NCI-H1694 (cell line): ENCODE measurements at regions not wholly inside any gene's neighbourhood (a gene's known extent, or its start where the extent isn't known, plus 50 kb on each side); places are given as distances from the start of the nearest gene placed in this dataset.
"Not testable (repeated sequence)": the region's sequence is repeated elsewhere in the genome, so short reads cannot be mapped to it uniquely, and the experiment has no call there.

Experiments
- DNase-seq: peaks from one replicate; lab custom pipeline; 2025; lab: John Stamatoyannopoulos, UW

- no peak for DNase-seq
Observed at GRCh38 chr5:40221796-40222195, 457.9 kb upstream of the PTGER4 start.

DNA sequence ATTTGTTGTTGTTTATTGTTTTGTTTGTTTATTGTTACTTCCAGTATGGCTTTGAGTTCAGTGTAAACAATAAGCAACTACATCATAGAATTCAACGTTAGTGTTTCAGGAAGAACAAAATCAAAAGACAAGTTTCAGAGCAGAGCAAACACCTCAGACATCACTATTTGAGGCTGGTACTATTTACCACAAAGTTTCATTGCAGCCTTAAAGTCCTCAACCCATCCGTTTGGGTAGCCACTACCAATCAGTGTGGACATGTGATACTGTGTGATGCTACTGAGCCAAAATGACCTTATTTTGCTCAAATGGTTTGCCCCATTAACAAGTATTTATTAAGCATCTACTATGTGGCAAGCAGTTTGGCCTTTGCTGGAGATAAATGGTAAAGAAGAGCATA, 458.5 kb upstream of the PTGER4 start:
- no peak for DNase-seq

DNA sequence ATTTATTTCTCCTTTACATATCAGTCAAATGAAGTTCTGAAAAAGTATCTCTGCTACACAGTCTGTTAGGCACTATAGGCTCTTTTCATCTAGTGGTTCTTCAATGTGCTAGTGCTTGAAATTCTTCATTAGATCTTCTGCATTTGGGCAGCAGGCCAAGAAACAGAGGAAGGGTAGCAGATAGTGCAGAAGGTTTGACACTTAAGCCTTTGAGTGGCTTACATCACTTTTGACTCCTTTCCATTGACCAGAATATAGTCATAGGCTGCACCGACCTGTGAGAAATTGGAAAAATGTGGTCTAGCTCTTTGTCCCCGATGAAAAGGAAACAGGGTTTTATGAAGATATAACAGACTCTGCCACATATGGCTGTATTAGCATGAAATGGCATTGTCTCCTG, 459.5 kb upstream of the PTGER4 start:
- no peak for DNase-seq

- no peak for DNase-seq
Observed at GRCh38 chr5:40217553-40217952, 462.2 kb upstream of the PTGER4 start.

DNA sequence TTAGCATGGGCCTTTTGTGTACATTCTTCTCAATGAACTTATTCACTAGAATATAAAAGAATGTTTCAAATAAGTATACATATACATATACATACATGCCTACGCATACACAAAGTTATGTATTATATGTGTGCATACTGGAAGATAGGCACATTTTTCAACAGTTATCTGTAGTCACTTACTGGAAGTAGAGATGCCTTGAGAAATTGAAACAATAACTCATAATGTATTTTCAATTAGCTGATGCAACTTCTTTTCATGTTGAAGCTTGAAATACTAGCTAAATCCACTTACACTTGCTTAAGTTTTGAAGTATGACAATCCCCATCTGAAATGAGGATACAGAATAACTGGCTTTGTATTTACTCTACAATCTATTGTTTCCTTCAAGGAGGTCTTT, 469.0 kb upstream of the PTGER4 start:
- no peak for DNase-seq

DNA sequence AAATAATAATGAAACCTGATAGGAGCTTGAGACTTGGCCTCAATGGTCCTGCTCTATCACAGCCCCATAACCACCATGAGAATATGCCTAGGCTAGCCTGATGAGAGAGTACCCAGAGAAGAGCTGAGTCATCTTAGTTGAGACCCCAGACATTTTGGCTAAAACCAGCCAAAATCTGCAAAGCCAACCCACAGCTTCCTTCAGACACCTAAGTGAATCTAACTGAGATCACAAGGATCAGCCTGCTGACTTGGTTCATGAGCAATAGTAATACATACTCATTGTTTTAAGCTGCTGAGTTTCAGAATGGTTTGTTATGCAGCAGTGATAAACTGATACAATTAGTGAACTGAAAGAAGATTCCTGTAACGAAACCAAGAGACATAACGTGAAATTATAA, 473.7 kb upstream of the PTGER4 start:
- DNase-seq: no peak

DNA sequence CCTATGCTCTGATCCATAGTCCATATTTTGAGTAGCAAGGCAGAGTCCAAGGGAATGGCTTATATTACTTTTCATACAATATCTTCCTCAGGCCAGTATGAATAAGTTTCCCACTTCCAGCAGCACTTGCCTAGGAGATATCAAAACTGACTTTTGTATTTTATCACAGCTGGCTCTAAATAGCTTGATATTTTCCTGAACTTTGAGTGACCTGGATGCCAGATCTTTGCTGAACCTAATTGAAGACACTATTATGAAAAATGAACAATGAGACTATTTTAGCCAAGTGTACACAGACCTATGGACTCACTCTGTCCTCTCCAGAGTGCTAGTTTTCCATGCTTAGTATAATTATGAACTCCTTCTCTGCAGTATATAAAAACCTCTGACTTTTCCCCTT, 475.6 kb upstream of the PTGER4 start:
- no peak for DNase-seq

DNA sequence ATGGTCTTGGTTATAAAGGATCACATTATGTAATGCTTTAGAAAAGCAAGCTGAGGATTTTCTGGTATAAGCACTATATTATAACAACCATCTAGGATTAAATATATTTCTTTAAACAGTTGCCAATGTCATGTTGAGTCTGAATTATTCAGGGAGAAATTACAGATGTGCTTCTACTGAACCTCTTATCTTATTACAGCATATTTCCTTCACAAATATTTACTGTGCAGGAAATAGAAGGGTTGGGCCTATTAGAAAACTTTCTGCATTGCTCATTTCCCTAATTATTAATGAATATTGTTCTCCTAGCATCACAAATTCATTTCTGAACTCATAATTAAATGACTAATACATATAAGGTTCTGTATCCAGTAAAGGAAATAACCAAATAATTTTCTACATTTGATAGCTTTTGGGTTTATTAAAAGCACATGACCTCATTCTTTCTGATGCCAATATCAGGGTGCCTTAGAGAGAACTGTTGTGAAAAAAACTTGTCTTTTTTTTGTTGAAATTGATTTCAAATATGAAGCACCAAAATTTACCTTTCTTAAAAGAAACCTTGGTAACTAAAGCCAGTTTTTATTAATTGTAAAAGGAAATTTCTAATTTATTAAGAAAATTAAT, 476.8 kb upstream of the PTGER4 start:
- no peak for DNase-seq

DNA sequence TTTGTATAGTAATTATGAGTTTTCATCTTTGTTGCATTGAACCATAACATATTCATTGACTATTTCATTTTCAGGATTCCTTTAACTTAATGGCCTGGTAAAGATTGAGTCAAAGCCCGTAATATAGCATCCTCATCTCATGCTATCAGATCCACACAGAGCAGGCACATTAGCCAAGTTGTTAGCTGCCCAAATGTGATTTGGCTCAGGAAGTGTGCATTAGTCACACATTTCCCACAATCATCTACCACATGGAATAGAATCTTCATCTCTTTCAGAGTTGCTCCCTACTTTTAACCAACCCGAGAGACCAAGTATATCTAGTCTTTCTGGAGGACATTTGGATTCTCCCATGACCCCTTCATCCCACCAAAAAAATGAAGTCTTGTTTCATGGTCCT, 481.0 kb upstream of the PTGER4 start:
- no peak for DNase-seq

DNA sequence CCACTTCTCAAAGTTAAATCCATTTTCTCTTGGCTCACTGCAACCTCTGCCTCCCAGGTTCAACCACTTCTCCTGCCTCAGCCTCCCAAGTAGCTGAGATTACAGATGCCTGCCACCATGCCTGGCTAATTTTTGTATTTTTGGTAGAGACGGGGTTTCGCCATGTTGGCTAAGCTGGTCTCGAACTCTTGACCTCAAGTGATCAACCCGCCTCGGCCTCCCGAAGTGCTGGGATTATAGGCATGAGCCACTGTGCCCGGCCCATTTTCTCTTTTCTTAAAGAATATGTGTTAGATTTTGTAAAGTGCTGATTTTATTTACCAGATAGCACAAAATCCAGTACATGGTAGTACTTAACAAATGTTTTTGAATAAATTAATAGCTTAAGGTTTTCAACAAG, 484.1 kb upstream of the PTGER4 start:
- not testable (repeated sequence) for DNase-seq

- DNase-seq: no peak
Observed at GRCh38 chr5:40191150-40191549, 488.6 kb upstream of the PTGER4 start.

GRCh38 chr5:40172721-40173120, 507.0 kb upstream of the PTGER4 start:
- no peak for DNase-seq

GRCh38 chr5:40171971-40172370, 507.7 kb upstream of the PTGER4 start:
- DNase-seq: no peak

- DNase-seq: no peak
Observed at GRCh38 chr5:40167283-40167682, 512.4 kb upstream of the PTGER4 start.

DNA sequence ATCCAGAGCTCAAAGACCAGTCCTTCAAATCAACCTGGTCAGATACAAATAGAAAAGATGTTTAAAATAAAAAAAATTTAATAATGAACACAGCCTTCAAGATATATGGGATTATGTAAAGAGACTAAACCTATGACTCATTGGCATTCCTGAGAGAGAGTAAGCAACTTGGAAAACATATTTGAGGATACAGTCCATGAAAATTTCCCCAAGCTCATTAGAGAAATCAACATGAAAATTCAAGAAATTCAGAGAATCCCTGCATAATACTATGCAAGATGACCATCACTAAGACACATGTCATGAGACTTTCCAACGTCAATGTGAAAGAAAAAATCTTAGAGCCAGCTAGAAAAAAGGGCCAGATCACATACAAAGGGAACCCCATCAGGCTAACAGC, 512.9 kb upstream of the PTGER4 start:
- no peak for DNase-seq

DNA sequence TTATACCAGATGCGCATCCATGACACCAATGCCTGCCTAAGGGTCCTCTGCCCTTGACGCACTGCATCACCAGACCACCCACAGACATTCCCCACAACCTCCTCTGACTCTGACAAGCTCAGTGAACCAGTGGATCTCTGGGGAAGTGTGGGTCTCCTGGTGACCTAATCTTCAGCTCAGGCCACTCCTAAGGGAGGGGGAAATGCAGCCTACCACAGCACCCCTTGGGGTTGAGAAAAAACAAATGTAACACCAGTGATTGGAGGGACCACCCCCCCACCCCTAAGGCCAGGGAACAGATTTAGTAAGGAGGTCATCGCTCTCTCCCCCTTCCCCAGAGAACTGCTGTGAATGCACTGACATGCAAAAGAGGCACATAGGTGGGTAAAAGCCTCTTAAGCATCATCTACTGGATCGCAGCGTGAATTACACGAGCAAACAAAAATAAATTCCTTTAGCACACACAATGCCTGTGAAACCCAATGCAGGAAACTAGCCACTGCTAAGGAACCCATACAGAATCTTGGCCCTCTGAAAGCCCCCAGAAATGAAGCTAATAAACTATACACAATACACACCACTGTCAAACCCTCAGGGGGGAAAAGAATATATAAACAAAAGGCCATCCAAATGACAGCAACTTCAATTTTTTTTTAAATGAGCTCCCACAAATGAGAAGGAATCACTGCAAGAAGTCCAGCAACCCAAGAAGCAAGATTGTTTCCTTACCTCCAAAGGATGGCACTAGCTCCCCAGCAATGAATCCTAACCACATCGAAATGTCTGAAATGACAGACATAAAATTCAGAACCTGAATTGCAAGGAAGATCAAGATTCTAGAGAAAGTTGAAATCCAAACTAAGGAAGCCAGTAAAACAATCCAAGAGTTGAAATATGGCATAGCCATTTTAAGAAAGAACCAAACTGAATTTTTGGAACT, 513.7 kb upstream of the PTGER4 start:
- no peak for DNase-seq

DNA sequence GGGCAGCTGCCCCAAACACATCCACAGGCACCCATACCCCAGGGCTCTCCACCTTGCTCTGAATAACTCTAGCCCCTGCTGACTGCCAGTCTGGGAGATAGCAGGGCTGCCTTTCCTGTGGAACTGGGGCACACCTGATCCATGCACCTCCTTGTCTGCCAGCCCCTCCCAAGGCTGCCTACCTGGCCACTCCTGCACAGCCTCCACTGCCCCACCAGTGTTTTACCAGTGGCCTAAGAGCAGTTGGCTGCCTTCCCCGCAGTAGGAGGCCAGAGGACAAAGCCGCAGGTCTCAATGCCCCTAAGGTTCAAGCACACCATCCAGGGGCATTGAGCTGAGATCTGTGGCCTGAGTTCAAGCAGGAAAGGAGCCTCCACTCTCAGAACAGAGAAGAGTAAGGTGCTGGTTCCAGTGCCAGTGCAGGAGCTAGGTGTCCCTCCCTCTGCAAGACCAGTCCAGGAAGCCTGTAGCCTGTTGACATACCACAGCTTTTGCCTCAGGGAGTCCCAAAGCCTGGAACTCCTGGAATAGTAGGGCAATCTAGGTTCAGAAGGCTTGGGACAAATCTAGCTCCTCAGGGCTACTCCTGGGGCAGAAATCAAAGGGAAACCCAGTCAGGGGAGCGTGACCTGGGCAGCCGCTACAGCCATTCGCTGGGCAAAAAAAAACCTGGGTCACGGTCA, 514.5 kb upstream of the PTGER4 start:
- DNase-seq: no peak

- no peak for DNase-seq
Observed at GRCh38 chr5:40160435-40160834, 519.3 kb upstream of the PTGER4 start.

DNA sequence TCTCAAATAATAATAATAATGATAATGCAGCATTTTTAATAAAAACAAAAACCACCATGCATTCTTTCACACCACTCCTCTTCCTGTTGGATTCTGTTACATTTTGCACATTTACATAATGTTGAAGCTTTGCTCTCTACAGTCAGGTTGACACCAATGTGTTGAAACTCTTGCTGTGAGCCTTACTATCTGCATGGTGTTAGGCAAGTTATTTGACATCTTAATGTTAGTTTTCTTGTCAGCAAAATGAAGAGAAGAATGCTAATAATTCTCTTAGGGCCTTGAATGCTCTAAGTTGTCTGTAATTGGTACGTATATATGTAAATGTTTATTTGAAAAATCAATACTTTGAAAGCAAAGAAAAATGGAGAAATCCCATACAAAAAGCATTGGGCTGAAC, 525.5 kb upstream of the PTGER4 start:
- DNase-seq: no peak

DNA sequence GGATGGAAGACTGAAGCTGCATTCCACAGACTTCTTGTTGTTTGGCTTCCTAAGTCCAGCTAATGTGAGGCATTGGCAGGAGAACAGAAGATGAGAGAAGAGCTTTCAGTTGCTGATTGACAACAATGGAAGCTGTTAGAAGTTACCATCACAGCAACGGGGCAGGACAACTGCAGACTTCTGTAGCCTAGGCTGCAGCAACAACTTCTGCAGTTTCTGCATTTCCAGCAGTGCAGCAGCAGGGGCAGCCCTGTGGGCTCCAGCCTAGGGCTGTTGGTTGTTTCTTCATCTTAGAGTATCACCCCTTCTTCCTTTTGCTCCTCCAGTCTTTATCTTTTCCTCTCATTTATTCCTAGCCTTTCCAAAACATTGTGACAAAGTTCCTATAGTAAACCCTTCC, 528.8 kb upstream of the PTGER4 start:
- DNase-seq: no peak

- no peak for DNase-seq
Observed at GRCh38 chr5:40141896-40142295, 537.8 kb upstream of the PTGER4 start.

GRCh38 chr5:40141418-40141817, 538.3 kb upstream of the PTGER4 start:
- no peak for DNase-seq

- DNase-seq: no peak
Observed at GRCh38 chr5:40137223-40137622, 542.5 kb upstream of the PTGER4 start.
